Right atrium auricular region (tissue), 2 donors: ENCODE measurements at regions not wholly inside any gene's neighbourhood (a gene's known extent, or its start where the extent isn't known, plus 50 kb on each side); places are given as distances from the start of the nearest gene placed in this dataset.
"Not testable (repeated sequence)": the region's sequence is repeated elsewhere in the genome, so short reads cannot be mapped to it uniquely, and the experiment has no call there.

Experiments
- DNase-seq: peaks from one replicate; pipeline ENCODE4 v3.0.0-alpha.2; 2019; ENCODE audit warnings: low spot score
- H3K27ac ChIP-seq, 2 donors: fragments of 200-600 bp; sonication (generic); 1 replicate in 1 of 2; 2 replicates in 1 of 2; pipeline ENCODE4 v1.5.1; 2016 to 2019
- H3K27me3 ChIP-seq, 2 donors: fragments of 200-600 bp; sonication (generic); one replicate each; pipeline versions ENCODE4 v1.5.1 to v1.6.0; 2017 to 2019
- H3K36me3 ChIP-seq: fragments of 200-600 bp; sonication (generic); one replicate; pipeline ENCODE4 v1.5.1; 2016
- H3K4me1 ChIP-seq, 2 donors: fragments of 200-600 bp; sonication (generic); one replicate each; pipeline versions ENCODE4 v1.5.1 to v1.6.0; 2017 to 2019
- H3K4me3 ChIP-seq, 2 donors: fragments of 200-600 bp; sonication (generic); 1 replicate in 1 of 2; 2 replicates in 1 of 2; pipeline ENCODE4 v1.5.1; 2017 to 2019; ENCODE audit warnings: mild to moderate bottlenecking in 1 of 2, moderate library complexity in 1 of 2
- H3K9me3 ChIP-seq, 2 donors: fragments of 200-600 bp; sonication (generic); one replicate each; pipeline ENCODE4 v1.5.1; 2019
- CTCF ChIP-seq, 2 donors: fragments of 200-600 bp; sonication (generic); IDR thresholded peaks; one replicate each; pipeline ENCODE4 v1.5.1; 2019; ENCODE audit warnings: antibody characterized with exemption in 2 of 2

- Histone ChIP-seq H3K27ac (no peak overlapping the region), H3K9me3 (no peaks in the 10 kb centered on the region), H3K27me3 (no peaks in the 10 kb centered on the region), H3K4me1 (peaks cover 0 to 6% of the 10 kb centered on the region in 2 donors), H3K36me3 (no peaks in the 10 kb centered on the region), H3K4me3 (no peak overlapping the region)
- DNase-seq = no peak
- no peak for TF ChIP-seq CTCF (IDR thresholded peaks at IDR 0.05)
Measured at GRCh38 chr1:193388683-193389082, 202.3 kb upstream of the B3GALT2 start.

GRCh38 chr1:193388165-193388564 lies 201.8 kb upstream of the B3GALT2 start:
- Histone ChIP-seq H3K27ac (no peak overlapping the region), H3K27me3 (no peaks in the 10 kb centered on the region), H3K4me1 (peaks cover 0 to 6% of the 10 kb centered on the region in 2 donors), H3K4me3 (no peak overlapping the region), H3K36me3 (no peaks in the 10 kb centered on the region), H3K9me3 (no peaks in the 10 kb centered on the region)
- DNase-seq = no peak
- no peak for TF ChIP-seq CTCF (IDR thresholded peaks at IDR 0.05)

- H3K9me3 ChIP-seq = no peaks in the 10 kb centered on the region
- TF ChIP-seq CTCF (IDR thresholded peaks at IDR 0.05) = no peak
- no peak overlapping the region for H3K27ac ChIP-seq
- peaks cover 0 to 6% of the 10 kb centered on the region in 2 donors for H3K4me1 ChIP-seq
- DNase-seq = no peak
- H3K4me3 ChIP-seq = no peak overlapping the region
- no peaks in the 10 kb centered on the region for H3K27me3 ChIP-seq
- no peaks in the 10 kb centered on the region for H3K36me3 ChIP-seq
Measured at GRCh38 chr1:193387406-193387805, 201.0 kb upstream of the B3GALT2 start.

GRCh38 chr1:193378451-193378850 lies 192.0 kb upstream of the B3GALT2 start:
- not testable (repeated sequence) for H3K27me3 ChIP-seq, H3K4me3 ChIP-seq, DNase-seq

GRCh38 chr1:193377472-193377871 lies 191.1 kb upstream of the B3GALT2 start:
- Histone ChIP-seq H3K36me3 (no peaks in the 10 kb centered on the region), H3K4me1 (no peaks in the 10 kb centered on the region), H3K27me3 (no peaks in the 10 kb centered on the region), H3K27ac (no peak overlapping the region), H3K9me3 (no peaks in the 10 kb centered on the region), H3K4me3 (no peak overlapping the region)
- DNase-seq = no peak
- no peak for TF ChIP-seq CTCF (IDR thresholded peaks at IDR 0.05)

More at GRCh38 chr1:193378451-193378850, 192.0 kb upstream of the B3GALT2 start:
- H3K4me1 ChIP-seq, H3K27ac ChIP-seq, H3K9me3 ChIP-seq, H3K36me3 ChIP-seq: not testable (repeated sequence)

- H3K27me3 ChIP-seq = no peaks in the 10 kb centered on the region
- no peak for DNase-seq
- H3K4me3 ChIP-seq = no peak overlapping the region
- no peak overlapping the region for H3K27ac ChIP-seq
- no peaks in the 10 kb centered on the region for H3K9me3 ChIP-seq
- no peaks in the 10 kb centered on the region for H3K4me1 ChIP-seq
- H3K36me3 ChIP-seq = no peaks in the 10 kb centered on the region
- TF ChIP-seq CTCF (IDR thresholded peaks at IDR 0.05) = no peak
Measured at GRCh38 chr1:193372553-193372952, 186.1 kb upstream of the B3GALT2 start.
